HepG2 (cell line): ENCODE measurements at regions not wholly inside any gene's neighbourhood (a gene's known extent, or its start where the extent isn't known, plus 50 kb on each side); places are given as distances from the start of the nearest gene placed in this dataset.

Source experiments
- CC2D1A ChIP-seq: sonication (generic); formaldehyde crosslinking; IDR thresholded peaks from 2 replicates; pipeline ENCODE4 v1.8.1; 2023; ENCODE audit warnings: mild to moderate bottlenecking, missing genetic modification reagents
- CTCF ChIP-seq: sonication (generic); formaldehyde crosslinking; IDR thresholded peaks from 2 replicates; pipeline ENCODE4 v1.5.0; 2020; ENCODE audit warnings: mild to moderate bottlenecking, missing genetic modification reagents, moderate library complexity
- DMAP1 ChIP-seq: IDR thresholded peaks from 2 replicates; pipeline ENCODE4 v1.6.1; 2016
- E2F1 ChIP-seq: sonication (generic); formaldehyde crosslinking; IDR thresholded peaks from 2 replicates; pipeline ENCODE4 v1.5.0; 2020; ENCODE audit warnings: missing genetic modification reagents
- FOXM1 ChIP-seq: sonication (generic); formaldehyde crosslinking; IDR thresholded peaks from 2 replicates; pipeline ENCODE4 v1.5.0; 2020; ENCODE audit warnings: missing genetic modification reagents
- MED13 ChIP-seq: sonication (generic); formaldehyde crosslinking; IDR thresholded peaks from 2 replicates; pipeline ENCODE4 v1.5.0; 2020; ENCODE audit warnings: missing genetic modification reagents
- NFYB ChIP-seq: sonication (generic); formaldehyde crosslinking; IDR thresholded peaks from 2 replicates; pipeline ENCODE4 v1.4.0; 2020; ENCODE audit warnings: missing genetic modification reagents
- RAD21 ChIP-seq: fragments of 450-650 bp; formaldehyde crosslinking; IDR thresholded peaks from 2 replicates; pipeline ENCODE4 v1.5.0; 2020; ENCODE audit warnings: mild to moderate bottlenecking
- RFX1 ChIP-seq: fragments of 450-650 bp; IDR thresholded peaks from 2 replicates; pipeline ENCODE4 v1.6.1; 2017
- STAG1 ChIP-seq: sonication (generic); formaldehyde crosslinking; IDR thresholded peaks from 2 replicates; pipeline ENCODE4 v1.4.0; 2020; ENCODE audit warnings: missing genetic modification reagents
- ZNF124 ChIP-seq: sonication (generic); formaldehyde crosslinking; IDR thresholded peaks from 2 replicates; pipeline ENCODE4 v1.4.0; 2020; ENCODE audit warnings: missing genetic modification reagents
- ZNF337 ChIP-seq: sonication (generic); formaldehyde crosslinking; IDR thresholded peaks from 2 replicates; pipeline ENCODE4 v1.5.1; 2020; ENCODE audit warnings: missing genetic modification reagents, low read depth, mild to moderate bottlenecking, borderline replicate concordance
- ZSCAN5A ChIP-seq: sonication (generic); formaldehyde crosslinking; IDR thresholded peaks from 2 replicates; pipeline ENCODE4 v1.8.0; 2022; ENCODE audit warnings: mild to moderate bottlenecking, missing genetic modification reagents, borderline replicate concordance
- TF ChIP-seq, protein P1 (sequence below): sonication (generic); formaldehyde crosslinking; IDR thresholded peaks from 2 replicates; pipeline ENCODE4 v1.8.1; 2023; ENCODE audit warnings: mild to moderate bottlenecking, moderate library complexity, missing genetic modification reagents

DNA sequence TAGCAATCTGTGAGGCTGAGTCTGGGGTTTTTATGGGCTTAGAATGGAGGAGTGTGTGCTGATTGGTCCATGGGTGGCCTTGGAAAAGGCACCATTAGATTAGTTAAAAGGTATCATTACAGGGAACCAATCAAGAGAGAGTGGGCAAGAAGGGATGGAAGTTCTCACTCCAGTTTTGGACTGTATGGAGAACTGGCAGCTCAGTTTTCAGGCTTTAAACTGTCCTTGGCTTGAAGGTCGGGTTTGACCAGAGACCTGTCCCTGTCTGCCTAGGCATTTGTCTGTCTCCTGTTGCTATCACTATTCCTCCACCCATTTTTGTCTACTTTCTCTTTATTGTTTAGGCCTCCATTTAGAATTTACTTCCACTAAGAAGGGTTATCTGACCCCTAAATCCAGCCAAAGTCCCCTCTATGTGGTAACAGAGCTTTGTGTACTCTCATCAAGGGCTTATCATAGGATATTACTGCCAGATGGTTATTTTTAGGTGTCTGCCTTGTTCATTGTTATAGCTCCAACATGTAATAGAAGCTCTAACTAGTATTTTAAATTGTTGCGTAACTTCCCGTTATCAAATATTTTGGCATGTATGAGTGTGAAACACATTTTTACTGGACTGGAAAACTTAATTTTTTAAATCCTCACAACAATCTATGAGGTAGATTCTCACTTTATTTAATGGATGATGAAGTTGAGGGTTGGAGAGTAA, 133.3 kb upstream of the SLC10A2 start:
- TF ChIP-seq ZNF124 (no peak), DMAP1 (CRISPR knock-in tag) (no peak), CC2D1A (CRISPR knock-in tag) (no peak), CTCF (CRISPR knock-in tag) (no peak), RFX1 (no peak), RAD21 (no peak), MED13 (CRISPR knock-in tag) (no peak), E2F1 (CRISPR knock-in tag) (no peak), STAG1 (CRISPR knock-in tag) (no peak), ZSCAN5A (CRISPR knock-in tag) (no peak), NFYB (CRISPR knock-in tag) (no peak), FOXM1 (no peak), ZNF337 (CRISPR knock-in tag) (no peak)
- TF ChIP-seq, protein P1, sequence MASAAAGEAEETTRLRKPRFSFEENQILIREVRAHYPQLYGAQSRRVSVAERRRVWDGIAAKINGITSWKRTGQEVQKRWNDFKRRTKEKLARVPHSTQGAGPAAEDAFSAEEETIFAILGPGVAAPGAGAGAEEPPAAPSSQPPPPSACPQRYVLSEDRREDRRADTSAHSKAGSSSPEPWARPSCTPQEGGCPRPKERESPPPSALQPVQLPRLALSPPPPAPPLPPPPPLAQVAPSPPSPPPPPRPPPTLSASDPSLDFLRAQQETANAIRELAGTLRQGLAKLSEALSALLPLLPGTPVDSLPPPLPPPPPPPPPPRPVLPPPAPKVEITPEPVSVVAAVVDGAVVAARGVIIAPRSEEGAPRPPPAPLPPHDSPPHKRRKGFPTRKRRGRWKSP (CRISPR knock-in tag), result no peak
